ENCODE measurements at regions not wholly inside any gene's neighbourhood (a gene's known extent, or its start where the extent isn't known, plus 50 kb on each side); places are given as distances from the start of the nearest gene placed in this dataset.
A peak's percentile ranks its signal among the peaks of the same experiment; 100 is the strongest.

DNA sequence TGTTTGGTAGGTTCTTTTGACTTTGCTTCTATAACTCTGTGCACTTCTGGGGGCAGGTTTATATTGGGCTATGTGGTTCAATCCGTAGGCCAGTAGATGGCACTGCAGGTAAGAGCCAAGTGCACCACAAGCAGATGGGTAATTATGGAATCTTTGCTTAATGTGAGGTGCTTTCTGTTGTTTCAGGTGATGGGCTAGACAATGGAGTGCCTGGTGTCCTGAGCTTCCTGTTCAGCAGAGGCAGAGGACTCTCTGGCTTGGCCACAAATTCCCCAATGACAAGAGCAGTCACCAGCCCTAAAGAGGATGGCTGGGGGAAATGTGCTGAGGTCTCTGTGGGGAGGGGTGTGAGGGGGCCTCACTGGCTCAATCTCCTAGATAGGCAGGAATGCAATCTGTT is 455.0 kb downstream of the CCSER2 start:
- Histone ChIP-seq H3K4me3 (ENCODE audit: control insufficient read depth in 1 of 2, extremely low read depth in 1 of 2, low read length in 1 of 2) (no peak overlapping the region), H3K4me1 (ENCODE audit: control insufficient read depth in 1 of 2, extremely low read depth in 1 of 2, insufficient read depth in 2 of 2, low read length in 2 of 2) (no peaks in the 10 kb centered on the region), H3K27me3 (replicated peaks in 1 of 2; ENCODE audit: control insufficient read depth in 2 of 2, extremely low read depth in 1 of 2, insufficient read depth in 2 of 2, low read length in 1 of 2) (peaks cover 0 to 14% of the 10 kb centered on the region in 2 experiments), H3K36me3 (ENCODE audit: control insufficient read depth in 2 of 2, extremely low read depth in 1 of 2, insufficient read depth in 1 of 2, low read length in 1 of 2) (no peaks in the 10 kb centered on the region), H3K27ac (ENCODE audit: low read length) (no peak overlapping the region), H3K9me3 (no peaks in the 10 kb centered on the region)
- ChIA-PET POLR2A (no interaction called here), CTCF (no interaction called here)
- Mint-ChIP-seq H3K4me3 (no peak overlapping the region), H3K36me3 (no peaks in the 10 kb centered on the region), H3K27ac (no peak overlapping the region), H3K9me3 (peaks cover 0 to 3% (median 0%) of the 10 kb centered on the region in 3 donors), H3K27me3 (peaks cover 3 to 5% of the 10 kb centered on the region in 2 donors), H3K4me1 (no peaks in the 10 kb centered on the region)
- 0% methylated on average over 1 of the region's 1 CpG for WGBS (ENCODE audit: insufficient coverage)
- ATAC-seq (replicated peaks in 1 of 4) (no peak), DNase-seq (peak in 1 of 35 experiments; percentile 7)

GRCh38 chr10:84783909-84784308 is 455.5 kb downstream of the CCSER2 start:
- no peak overlapping the region for H3K27ac ChIP-seq (ENCODE audit: low read length)
- DNase-seq (no peak), ATAC-seq (replicated peaks in 1 of 4) (no peak)
- ChIA-PET POLR2A (no interaction called here), CTCF (no interaction called here)
- H3K4me1 ChIP-seq (ENCODE audit: control insufficient read depth in 1 of 2, extremely low read depth in 1 of 2, insufficient read depth in 2 of 2, low read length in 2 of 2), result no peaks in the 10 kb centered on the region
- Mint-ChIP-seq H3K27ac (no peak overlapping the region), H3K9me3 (peaks cover 0 to 3% (median 0%) of the 10 kb centered on the region in 3 donors), H3K4me3 (no peak overlapping the region), H3K4me1 (no peaks in the 10 kb centered on the region), H3K36me3 (no peaks in the 10 kb centered on the region), H3K27me3 (peaks cover 3 to 5% of the 10 kb centered on the region in 2 donors)
- H3K27me3 ChIP-seq (replicated peaks in 1 of 2; ENCODE audit: control insufficient read depth in 2 of 2, extremely low read depth in 1 of 2, insufficient read depth in 2 of 2, low read length in 1 of 2), result peaks cover 0 to 14% of the 10 kb centered on the region in 2 experiments
- no peaks in the 10 kb centered on the region for H3K9me3 ChIP-seq
- no peak overlapping the region for H3K4me3 ChIP-seq (ENCODE audit: control insufficient read depth in 1 of 2, extremely low read depth in 1 of 2, low read length in 1 of 2)
- no peaks in the 10 kb centered on the region for H3K36me3 ChIP-seq (ENCODE audit: control insufficient read depth in 2 of 2, extremely low read depth in 1 of 2, insufficient read depth in 1 of 2, low read length in 1 of 2)

DNA sequence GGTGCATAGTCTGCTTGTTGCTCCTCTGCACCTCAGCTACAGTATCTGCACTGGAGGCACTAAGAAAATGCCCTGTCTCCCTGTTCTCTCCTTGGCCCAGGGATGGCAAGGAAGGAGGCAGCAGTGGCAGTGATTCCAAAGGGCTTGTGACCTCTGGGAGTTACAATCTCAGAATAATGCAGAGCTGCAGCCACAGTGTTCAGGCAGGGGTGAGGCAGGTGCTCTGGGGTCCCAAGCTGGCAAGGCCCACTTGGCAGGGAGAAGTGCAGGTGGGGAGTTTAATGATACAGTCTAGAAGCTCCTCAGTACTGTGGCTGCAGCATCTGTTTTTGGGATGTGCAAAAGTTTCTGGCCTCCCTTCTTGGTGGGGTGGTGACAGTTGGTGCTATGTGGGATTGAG is 456.4 kb downstream of the CCSER2 start:
- Histone ChIP-seq H3K4me1 (ENCODE audit: control insufficient read depth in 1 of 2, extremely low read depth in 1 of 2, insufficient read depth in 2 of 2, low read length in 2 of 2) (no peaks in the 10 kb centered on the region), H3K27me3 (replicated peaks in 1 of 2; ENCODE audit: control insufficient read depth in 2 of 2, extremely low read depth in 1 of 2, insufficient read depth in 2 of 2, low read length in 1 of 2) (peaks cover 0 to 14% of the 10 kb centered on the region in 2 experiments), H3K27ac (ENCODE audit: low read length) (no peak overlapping the region), H3K9me3 (no peaks in the 10 kb centered on the region), H3K36me3 (ENCODE audit: control insufficient read depth in 2 of 2, extremely low read depth in 1 of 2, insufficient read depth in 1 of 2, low read length in 1 of 2) (no peaks in the 10 kb centered on the region), H3K4me3 (ENCODE audit: control insufficient read depth in 1 of 2, extremely low read depth in 1 of 2, low read length in 1 of 2) (no peak overlapping the region)
- ChIA-PET POLR2A (no interaction called here), CTCF (no interaction called here)
- Mint-ChIP-seq H3K4me3 (no peak overlapping the region), H3K27ac (no peak overlapping the region), H3K9me3 (peaks cover 0 to 3% (median 0%) of the 10 kb centered on the region in 3 donors), H3K4me1 (no peaks in the 10 kb centered on the region), H3K36me3 (no peaks in the 10 kb centered on the region), H3K27me3 (peaks cover 3 to 5% of the 10 kb centered on the region in 2 donors)
- DNase-seq (no peak), ATAC-seq (replicated peaks in 1 of 4) (no peak)

- ATAC-seq (replicated peaks in 1 of 4), result no peak
- peaks cover 0 to 8% of the 10 kb centered on the region in 2 experiments for H3K27me3 ChIP-seq (replicated peaks in 1 of 2; ENCODE audit: control insufficient read depth in 2 of 2, extremely low read depth in 1 of 2, insufficient read depth in 2 of 2, low read length in 1 of 2)
- WGBS (ENCODE audit: insufficient coverage), result no CpG with 5 or more reads among the region's 2 CpGs
Observed at GRCh38 chr10:84789026-84789425, 460.6 kb downstream of the CCSER2 start.

GRCh38 chr10:84798312-84798711 is 469.9 kb downstream of the CCSER2 start:
- ATAC-seq (replicated peaks in 1 of 4), result no peak
- Histone ChIP-seq H3K36me3 (ENCODE audit: control insufficient read depth in 2 of 2, extremely low read depth in 1 of 2, insufficient read depth in 1 of 2, low read length in 1 of 2) (no peaks in the 10 kb centered on the region), H3K9me3 (no peaks in the 10 kb centered on the region), H3K27me3 (replicated peaks in 1 of 2; ENCODE audit: control insufficient read depth in 2 of 2, extremely low read depth in 1 of 2, insufficient read depth in 2 of 2, low read length in 1 of 2) (no peaks in the 10 kb centered on the region), H3K27ac (ENCODE audit: low read length) (no peak overlapping the region), H3K4me3 (ENCODE audit: control insufficient read depth in 1 of 2, extremely low read depth in 1 of 2, low read length in 1 of 2) (no peak overlapping the region), H3K4me1 (ENCODE audit: control insufficient read depth in 1 of 2, extremely low read depth in 1 of 2, insufficient read depth in 2 of 2, low read length in 2 of 2) (no peaks in the 10 kb centered on the region)
- WGBS (ENCODE audit: insufficient coverage), result 82% methylated on average over 3 of the region's 5 CpGs
- Mint-ChIP-seq H3K9me3 (no peaks in the 10 kb centered on the region), H3K36me3 (no peaks in the 10 kb centered on the region), H3K27ac (no peak overlapping the region), H3K4me3 (no peak overlapping the region), H3K4me1 (no peaks in the 10 kb centered on the region), H3K27me3 (peaks cover 8 to 17% of the 10 kb centered on the region in 2 donors)
- DNase-seq, result no peak
- ChIA-PET POLR2A (interaction anchor here in 1 of 2 donors (1.0 kb wide), 1 partner anchor 29 kb away, joined by 3 read pairs; no protein-coding TSS in a partner anchor), CTCF (no interaction called here)

More at GRCh38 chr10:84789026-84789425, 460.6 kb downstream of the CCSER2 start:
- POLR2A ChIA-PET, result no interaction called here
- Mint-ChIP-seq H3K9me3 (no peaks in the 10 kb centered on the region), H3K27me3 (peaks cover 0 to 3% of the 10 kb centered on the region in 2 donors), H3K4me1 (no peaks in the 10 kb centered on the region), H3K27ac (no peak overlapping the region), H3K4me3 (no peak overlapping the region), H3K36me3 (no peaks in the 10 kb centered on the region)
- DNase-seq, result no peak
- Histone ChIP-seq H3K4me1 (ENCODE audit: control insufficient read depth in 1 of 2, extremely low read depth in 1 of 2, insufficient read depth in 2 of 2, low read length in 2 of 2) (no peaks in the 10 kb centered on the region), H3K9me3 (no peaks in the 10 kb centered on the region), H3K36me3 (ENCODE audit: control insufficient read depth in 2 of 2, extremely low read depth in 1 of 2, insufficient read depth in 1 of 2, low read length in 1 of 2) (no peaks in the 10 kb centered on the region), H3K27ac (ENCODE audit: low read length) (no peak overlapping the region), H3K4me3 (ENCODE audit: control insufficient read depth in 1 of 2, extremely low read depth in 1 of 2, low read length in 1 of 2) (no peak overlapping the region)
- CTCF ChIA-PET, result no interaction called here

- peaks cover 8 to 17% of the 10 kb centered on the region in 2 donors for H3K27me3 Mint-ChIP-seq
- 25% methylated on average over 1 of the region's 2 CpGs for WGBS (ENCODE audit: insufficient coverage)
- POLR2A ChIA-PET, result no interaction called here
- Histone ChIP-seq H3K4me3 (ENCODE audit: control insufficient read depth in 1 of 2, extremely low read depth in 1 of 2, low read length in 1 of 2) (no peak overlapping the region), H3K36me3 (ENCODE audit: control insufficient read depth in 2 of 2, extremely low read depth in 1 of 2, insufficient read depth in 1 of 2, low read length in 1 of 2) (no peaks in the 10 kb centered on the region), H3K4me1 (ENCODE audit: control insufficient read depth in 1 of 2, extremely low read depth in 1 of 2, insufficient read depth in 2 of 2, low read length in 2 of 2) (no peaks in the 10 kb centered on the region), H3K27ac (ENCODE audit: low read length) (no peak overlapping the region), H3K27me3 (replicated peaks in 1 of 2; ENCODE audit: control insufficient read depth in 2 of 2, extremely low read depth in 1 of 2, insufficient read depth in 2 of 2, low read length in 1 of 2) (no peaks in the 10 kb centered on the region), H3K9me3 (no peaks in the 10 kb centered on the region)
- no peaks in the 10 kb centered on the region for H3K36me3 Mint-ChIP-seq
- DNase-seq (no peak), ATAC-seq (replicated peaks in 1 of 4) (no peak)
- H3K9me3 Mint-ChIP-seq, result peaks cover 0 to 4% (median 0%) of the 10 kb centered on the region in 3 donors
- no peak overlapping the region for H3K4me3 Mint-ChIP-seq
- CTCF ChIA-PET, result no interaction called here
- H3K27ac Mint-ChIP-seq, result no peak overlapping the region
- H3K4me1 Mint-ChIP-seq, result no peaks in the 10 kb centered on the region
Observed at GRCh38 chr10:84801156-84801555, 472.8 kb downstream of the CCSER2 start.

- Histone ChIP-seq H3K36me3 (ENCODE audit: control insufficient read depth in 2 of 2, extremely low read depth in 1 of 2, insufficient read depth in 1 of 2, low read length in 1 of 2) (no peaks in the 10 kb centered on the region), H3K9me3 (no peaks in the 10 kb centered on the region), H3K27me3 (replicated peaks in 1 of 2; ENCODE audit: control insufficient read depth in 2 of 2, extremely low read depth in 1 of 2, insufficient read depth in 2 of 2, low read length in 1 of 2) (no peaks in the 10 kb centered on the region), H3K4me3 (ENCODE audit: control insufficient read depth in 1 of 2, extremely low read depth in 1 of 2, low read length in 1 of 2) (no peak overlapping the region), H3K4me1 (ENCODE audit: control insufficient read depth in 1 of 2, extremely low read depth in 1 of 2, insufficient read depth in 2 of 2, low read length in 2 of 2) (no peaks in the 10 kb centered on the region), H3K27ac (ENCODE audit: low read length) (no peak overlapping the region)
- ChIA-PET CTCF (no interaction called here), POLR2A (no interaction called here)
- ATAC-seq (replicated peaks in 1 of 4) (no peak), DNase-seq (no peak)
- Mint-ChIP-seq H3K4me3 (no peak overlapping the region), H3K36me3 (no peaks in the 10 kb centered on the region), H3K27ac (no peak overlapping the region), H3K4me1 (no peaks in the 10 kb centered on the region), H3K9me3 (peaks cover 0 to 7% (median 2%) of the 10 kb centered on the region in 3 donors), H3K27me3 (peaks cover 8 to 17% of the 10 kb centered on the region in 2 donors)
- WGBS (ENCODE audit: insufficient coverage), result 0% methylated on average over 1 of the region's 3 CpGs
Observed at GRCh38 chr10:84801916-84802315, 473.5 kb downstream of the CCSER2 start.
